C4-2B (cell line): ENCODE measurements at regions not wholly inside any gene's neighbourhood (a gene's known extent, or its start where the extent isn't known, plus 50 kb on each side); places are given as distances from the start of the nearest gene placed in this dataset.

Experiments
- ZFX ChIP-seq: fragments of 450-650 bp; IDR thresholded peaks from 2 replicates; pipeline ENCODE4 v1.6.1; 2017
- TF ChIP-seq, protein P1 (sequence below): fragments of 450-650 bp; conservative IDR thresholded peaks from 2 replicates; pipeline ENCODE4 v1.5.1; 2017; ENCODE audit warnings: mild to moderate bottlenecking

DNA sequence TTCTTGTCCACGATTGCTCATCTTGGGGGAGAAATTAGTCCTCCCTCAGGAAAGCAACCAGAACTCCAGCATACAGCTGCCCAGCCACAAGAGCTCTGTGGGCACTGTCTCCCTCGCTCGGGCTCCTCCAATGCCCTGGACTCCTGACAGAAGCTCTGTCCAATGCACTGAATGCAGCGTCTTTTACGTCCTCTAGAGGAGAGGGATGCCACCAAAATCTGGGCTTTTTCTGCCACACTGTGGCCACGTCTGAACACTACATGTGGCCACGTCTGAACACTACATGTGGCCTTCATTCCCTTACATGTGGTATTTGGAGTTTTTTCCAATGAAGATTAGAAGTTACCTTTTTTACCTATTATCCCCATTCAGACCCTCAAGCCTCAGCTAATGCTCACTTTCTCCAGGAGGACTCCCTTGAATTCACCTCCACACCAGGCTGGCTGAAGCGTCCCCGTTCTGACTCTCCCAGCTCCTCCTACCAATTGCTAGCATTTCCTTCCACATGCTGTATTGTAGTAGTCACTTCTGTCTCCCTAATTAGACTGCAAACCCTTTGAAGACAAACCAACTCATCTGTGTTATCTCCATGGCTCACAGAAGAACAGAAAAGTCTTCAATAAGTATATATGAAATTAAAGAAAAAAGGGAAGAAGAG lies 134.3 kb upstream of the PDE1C start:
- TF ChIP-seq, protein P1, sequence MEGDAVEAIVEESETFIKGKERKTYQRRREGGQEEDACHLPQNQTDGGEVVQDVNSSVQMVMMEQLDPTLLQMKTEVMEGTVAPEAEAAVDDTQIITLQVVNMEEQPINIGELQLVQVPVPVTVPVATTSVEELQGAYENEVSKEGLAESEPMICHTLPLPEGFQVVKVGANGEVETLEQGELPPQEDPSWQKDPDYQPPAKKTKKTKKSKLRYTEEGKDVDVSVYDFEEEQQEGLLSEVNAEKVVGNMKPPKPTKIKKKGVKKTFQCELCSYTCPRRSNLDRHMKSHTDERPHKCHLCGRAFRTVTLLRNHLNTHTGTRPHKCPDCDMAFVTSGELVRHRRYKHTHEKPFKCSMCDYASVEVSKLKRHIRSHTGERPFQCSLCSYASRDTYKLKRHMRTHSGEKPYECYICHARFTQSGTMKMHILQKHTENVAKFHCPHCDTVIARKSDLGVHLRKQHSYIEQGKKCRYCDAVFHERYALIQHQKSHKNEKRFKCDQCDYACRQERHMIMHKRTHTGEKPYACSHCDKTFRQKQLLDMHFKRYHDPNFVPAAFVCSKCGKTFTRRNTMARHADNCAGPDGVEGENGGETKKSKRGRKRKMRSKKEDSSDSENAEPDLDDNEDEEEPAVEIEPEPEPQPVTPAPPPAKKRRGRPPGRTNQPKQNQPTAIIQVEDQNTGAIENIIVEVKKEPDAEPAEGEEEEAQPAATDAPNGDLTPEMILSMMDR = peak; percentile 65
- TF ChIP-seq ZFX = no peak
